ENCODE measurements at regions not wholly inside any gene's neighbourhood (a gene's known extent, or its start where the extent isn't known, plus 50 kb on each side); places are given as distances from the start of the nearest gene placed in this dataset.

DNA sequence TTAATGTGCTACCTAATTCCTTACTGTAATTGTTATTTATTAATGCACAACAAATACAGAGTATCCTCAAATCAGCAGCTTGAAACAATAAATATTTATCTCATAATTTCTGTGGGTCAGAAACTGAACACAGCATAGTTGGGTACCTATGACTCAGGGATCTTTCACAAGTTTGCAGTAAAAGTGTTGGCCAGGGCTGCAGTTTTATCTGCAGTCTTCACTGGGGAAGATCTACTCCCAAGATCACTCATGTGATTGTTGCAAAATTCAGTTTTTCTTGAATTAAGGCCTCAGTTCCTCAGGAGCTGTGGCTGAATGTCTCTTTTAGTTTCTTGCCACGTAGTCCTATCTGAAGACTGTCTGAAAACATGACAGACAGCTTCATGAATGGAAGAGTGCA lies 237.8 kb downstream of the ZWINT start:
- TF ChIP-seq, protein P1, sequence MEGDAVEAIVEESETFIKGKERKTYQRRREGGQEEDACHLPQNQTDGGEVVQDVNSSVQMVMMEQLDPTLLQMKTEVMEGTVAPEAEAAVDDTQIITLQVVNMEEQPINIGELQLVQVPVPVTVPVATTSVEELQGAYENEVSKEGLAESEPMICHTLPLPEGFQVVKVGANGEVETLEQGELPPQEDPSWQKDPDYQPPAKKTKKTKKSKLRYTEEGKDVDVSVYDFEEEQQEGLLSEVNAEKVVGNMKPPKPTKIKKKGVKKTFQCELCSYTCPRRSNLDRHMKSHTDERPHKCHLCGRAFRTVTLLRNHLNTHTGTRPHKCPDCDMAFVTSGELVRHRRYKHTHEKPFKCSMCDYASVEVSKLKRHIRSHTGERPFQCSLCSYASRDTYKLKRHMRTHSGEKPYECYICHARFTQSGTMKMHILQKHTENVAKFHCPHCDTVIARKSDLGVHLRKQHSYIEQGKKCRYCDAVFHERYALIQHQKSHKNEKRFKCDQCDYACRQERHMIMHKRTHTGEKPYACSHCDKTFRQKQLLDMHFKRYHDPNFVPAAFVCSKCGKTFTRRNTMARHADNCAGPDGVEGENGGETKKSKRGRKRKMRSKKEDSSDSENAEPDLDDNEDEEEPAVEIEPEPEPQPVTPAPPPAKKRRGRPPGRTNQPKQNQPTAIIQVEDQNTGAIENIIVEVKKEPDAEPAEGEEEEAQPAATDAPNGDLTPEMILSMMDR (IDR thresholded peaks at IDR 0.05): no peak
- TF ChIP-seq POLR2A (IDR thresholded peaks at IDR 0.05; ENCODE audit: low read depth) (no peak), POLR2AphosphoS5 (IDR thresholded peaks at IDR 0.05) (no peak)
